Smooth muscle cell (in vitro differentiated cells): ENCODE measurements at regions not wholly inside any gene's neighbourhood (a gene's known extent, or its start where the extent isn't known, plus 50 kb on each side); places are given as distances from the start of the nearest gene placed in this dataset.

Experiments used
- DNase-seq: peaks from one replicate; lab custom pipeline; 2025; ENCODE audit not compliant: unreplicated experiment; lab: John Stamatoyannopoulos, UW
- H2AFZ ChIP-seq: fragments of 200-600 bp; sonication (generic); 2 replicates; pipeline ENCODE4 v1.6.0; 2016; ENCODE audit warnings: antibody characterized with exemption, low read depth, mild to moderate bottlenecking
- H3F3A ChIP-seq: fragments of 200-600 bp; sonication (generic); 2 replicates; pipeline ENCODE4 v1.6.0; 2017; ENCODE audit warnings: antibody characterized with exemption, low read depth
- H3K27ac ChIP-seq: fragments of 200-600 bp; sonication (generic); 2 replicates; pipeline ENCODE4 v1.5.1; 2016; ENCODE audit warnings: low read depth, mild to moderate bottlenecking
- H3K27me3 ChIP-seq: fragments of 200-600 bp; sonication (generic); 2 replicates; pipeline ENCODE4 v1.6.1; 2016; ENCODE audit warnings: low read depth, mild to moderate bottlenecking
- H3K36me3 ChIP-seq: fragments of 200-600 bp; sonication (generic); 2 replicates; pipeline ENCODE4 v1.5.1; 2016; ENCODE audit warnings: low read depth
- H3K4me1 ChIP-seq: fragments of 200-600 bp; sonication (generic); 2 replicates; pipeline ENCODE4 v1.5.1; 2016; ENCODE audit warnings: low read depth
- H3K4me2 ChIP-seq: fragments of 200-600 bp; sonication (generic); 2 replicates; pipeline ENCODE4 v1.6.0; 2016; ENCODE audit warnings: mild to moderate bottlenecking
- H3K4me3 ChIP-seq: fragments of 200-600 bp; sonication (generic); 2 replicates; pipeline ENCODE4 v1.5.1; 2016; ENCODE audit warnings: mild to moderate bottlenecking
- H3K79me2 ChIP-seq: fragments of 200-600 bp; sonication (generic); 2 replicates; pipeline ENCODE4 v1.6.0; 2016; ENCODE audit warnings: low read depth, mild to moderate bottlenecking
- H3K9ac ChIP-seq: fragments of 200-600 bp; sonication (generic); 2 replicates; pipeline ENCODE4 v1.6.0; 2016; ENCODE audit warnings: low read depth
- H3K9me3 ChIP-seq: fragments of 200-600 bp; sonication (generic); replicated peaks from 2 replicates; pipeline ENCODE4 v1.5.1; 2016; ENCODE audit warnings: low read depth
- H4K20me1 ChIP-seq: fragments of 200-600 bp; sonication (generic); 2 replicates; pipeline ENCODE4 v1.6.0; 2016; ENCODE audit warnings: low read depth
- CTCF ChIP-seq: fragments of 200-600 bp; sonication (generic); IDR thresholded peaks from 2 replicates; pipeline ENCODE4 v1.5.1; 2017; ENCODE audit warnings: borderline replicate concordance, mild to moderate bottlenecking, antibody characterized with exemption; ENCODE audit not compliant: insufficient read depth, poor library complexity, severe bottlenecking
- WGBS: methylation state at CpG from one replicate; pipeline ENCODE4 v1.1.7; 2016; ENCODE audit warnings: low lambda C conversion rate; 5-methylcytosine and 5-hydroxymethylcytosine counted together

DNA sequence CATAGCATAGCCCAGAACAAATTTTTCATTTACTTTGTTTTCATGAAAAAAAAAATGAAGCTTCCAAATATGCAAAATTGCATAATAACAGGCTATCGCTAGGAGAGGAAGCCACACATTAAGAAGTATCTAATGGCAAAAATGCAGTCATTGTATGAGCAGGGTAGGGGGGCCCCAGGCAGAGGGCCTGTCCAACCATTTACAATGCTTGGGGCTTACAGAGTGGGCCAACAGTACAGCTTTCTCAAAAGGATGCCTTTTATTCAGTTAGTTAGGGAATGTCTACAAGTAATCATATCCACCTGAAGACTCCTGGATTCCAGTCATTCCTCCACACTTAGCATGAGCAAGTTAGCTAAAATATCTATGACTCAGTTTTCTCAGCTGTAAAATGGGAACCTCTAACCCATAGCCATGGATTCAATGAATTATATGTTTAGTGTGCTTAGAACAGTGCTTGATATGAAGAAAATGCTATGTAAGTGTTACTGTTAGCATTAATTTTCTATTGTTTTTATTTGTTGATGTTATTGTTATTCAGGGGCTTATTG is 117.7 kb downstream of the GAS1 start:
- H3K27ac ChIP-seq = no peak overlapping the region
- no peaks in the 10 kb centered on the region for H3F3A ChIP-seq
- no peaks in the 10 kb centered on the region for H4K20me1 ChIP-seq
- H3K36me3 ChIP-seq = no peaks in the 10 kb centered on the region
- DNase-seq = no peak
- TF ChIP-seq CTCF = no peak
- no peak overlapping the region for H3K4me2 ChIP-seq
- no peaks in the 10 kb centered on the region for H3K79me2 ChIP-seq
- H3K9me3 ChIP-seq = no peaks in the 10 kb centered on the region
- 73% methylated on average over 1 of the region's 1 CpG for WGBS
- H3K27me3 ChIP-seq = no peaks in the 10 kb centered on the region
- H2AFZ ChIP-seq = no peak overlapping the region
- no peak overlapping the region for H3K9ac ChIP-seq
- H3K4me1 ChIP-seq = no peaks in the 10 kb centered on the region
- H3K4me3 ChIP-seq = no peak overlapping the region

DNA sequence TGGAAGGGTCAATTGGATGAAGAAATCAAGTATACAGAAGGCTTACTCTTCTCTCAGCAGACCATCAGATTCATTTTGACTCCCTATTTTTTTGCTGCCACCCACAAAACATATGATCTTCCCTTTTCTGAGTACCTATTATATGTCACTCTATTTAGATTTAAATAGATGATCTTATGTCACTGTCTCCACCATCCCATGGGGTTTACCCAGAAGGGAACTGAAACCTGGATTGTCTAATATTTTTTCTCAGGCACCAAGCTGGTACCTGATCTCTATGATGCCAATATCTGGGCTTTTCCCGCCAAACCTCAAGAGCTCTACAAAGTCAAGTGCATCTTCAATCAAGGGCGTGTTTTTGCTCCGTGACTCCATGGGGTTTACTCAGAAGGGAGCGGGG is 118.7 kb downstream of the GAS1 start:
- no peaks in the 10 kb centered on the region for H3K9me3 ChIP-seq

GRCh38 chr9:86827893-86828292 is 119.4 kb downstream of the GAS1 start:
- no peaks in the 10 kb centered on the region for H4K20me1 ChIP-seq
- no peak overlapping the region for H3K9ac ChIP-seq
- H3F3A ChIP-seq = no peaks in the 10 kb centered on the region
- no peak overlapping the region for H3K4me3 ChIP-seq
- no peaks in the 10 kb centered on the region for H3K79me2 ChIP-seq
- no peak overlapping the region for H3K27ac ChIP-seq
- H3K4me1 ChIP-seq = no peaks in the 10 kb centered on the region
- TF ChIP-seq CTCF = no peak
- H3K27me3 ChIP-seq = no peaks in the 10 kb centered on the region
- no peak for DNase-seq
- H3K36me3 ChIP-seq = no peaks in the 10 kb centered on the region
- 36% methylated on average over 1 of the region's 1 CpG for WGBS
- H3K9me3 ChIP-seq = no peaks in the 10 kb centered on the region
- H2AFZ ChIP-seq = no peak overlapping the region
- H3K4me2 ChIP-seq = no peak overlapping the region

More for the DNA sequence above, 118.7 kb downstream of the GAS1 start:
- Histone ChIP-seq H3K4me3 (no peak overlapping the region), H3K4me2 (no peak overlapping the region), H3K4me1 (no peaks in the 10 kb centered on the region), H3K27ac (no peak overlapping the region), H3K36me3 (no peaks in the 10 kb centered on the region), H4K20me1 (no peaks in the 10 kb centered on the region), H3K27me3 (no peaks in the 10 kb centered on the region), H3K79me2 (no peaks in the 10 kb centered on the region), H3F3A (no peaks in the 10 kb centered on the region), H2AFZ (no peak overlapping the region), H3K9ac (no peak overlapping the region)
- no peak for DNase-seq
- TF ChIP-seq CTCF = no peak
- WGBS = 93% methylated on average over 4 of the region's 4 CpGs

DNA sequence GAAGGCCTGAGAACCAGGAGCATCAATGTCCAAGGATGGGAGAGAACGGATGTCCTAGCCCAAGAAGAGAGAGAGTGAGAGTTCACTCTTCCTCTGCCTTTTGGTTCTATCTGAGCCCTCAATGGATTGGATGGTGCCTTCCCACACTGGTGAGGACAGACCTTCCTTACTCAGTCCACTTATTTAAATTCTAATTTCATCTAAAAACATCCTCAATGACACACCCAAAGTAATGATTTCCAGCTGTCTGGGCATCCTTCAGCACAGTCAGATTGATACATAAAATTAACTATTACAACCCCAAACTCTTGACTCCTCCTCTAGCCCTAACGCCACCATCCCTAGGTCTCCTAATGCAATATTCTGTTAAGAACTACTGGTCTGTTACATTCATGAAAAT is 122.0 kb downstream of the GAS1 start:
- H3K36me3 ChIP-seq = no peaks in the 10 kb centered on the region
- H3K9ac ChIP-seq = no peak overlapping the region
- no peaks in the 10 kb centered on the region for H4K20me1 ChIP-seq
- no peaks in the 10 kb centered on the region for H3K9me3 ChIP-seq
- no peak for TF ChIP-seq CTCF
- H3K27me3 ChIP-seq = no peaks in the 10 kb centered on the region
- no peak overlapping the region for H3K4me2 ChIP-seq
- no peaks in the 10 kb centered on the region for H3K79me2 ChIP-seq
- no peak overlapping the region for H2AFZ ChIP-seq
- H3F3A ChIP-seq = no peaks in the 10 kb centered on the region
- WGBS = 91% methylated on average over 2 of the region's 2 CpGs
- no peak for DNase-seq
- no peak overlapping the region for H3K27ac ChIP-seq
- no peak overlapping the region for H3K4me3 ChIP-seq
- H3K4me1 ChIP-seq = peaks cover 7% of the 10 kb centered on the region
